Nephron (organoid): ENCODE measurements at regions not wholly inside any gene's neighbourhood (a gene's known extent, or its start where the extent isn't known, plus 50 kb on each side); places are given as distances from the start of the nearest gene placed in this dataset.
A peak's percentile ranks its signal among the peaks of the same experiment; 100 is the strongest.

Experiments used
- H3K27ac Mint-ChIP-seq, 3 experiments: 2 replicates each; pipeline ENCODE4 v1.8.0; 2020; ENCODE audit warnings: mixed read lengths in 3 of 3, mild to moderate bottlenecking in 2 of 3, moderate library complexity in 1 of 3
- H3K27me3 Mint-ChIP-seq: 2 replicates; pipeline ENCODE4 v1.8.0; 2021; ENCODE audit warnings: low read depth, mild to moderate bottlenecking, moderate library complexity, mixed read lengths
- H3K36me3 Mint-ChIP-seq: 2 replicates; pipeline ENCODE4 v1.8.0; 2020; ENCODE audit warnings: low read depth, mixed read lengths
- H3K4me1 Mint-ChIP-seq: 2 replicates; pipeline ENCODE4 v1.8.0; 2020; ENCODE audit warnings: mixed read lengths
- H3K4me3 Mint-ChIP-seq, 3 experiments: 2 replicates each; pipeline ENCODE4 v1.8.0; 2020; ENCODE audit warnings: mild to moderate bottlenecking in 3 of 3, mixed read lengths in 3 of 3, moderate library complexity in 2 of 3
- H3K9me3 Mint-ChIP-seq: 2 replicates; pipeline ENCODE4 v1.8.0; 2020; ENCODE audit warnings: mixed read lengths
- CTCF ChIP-seq, 3 experiments: fragments of 200-600 bp; sonication (generic); IDR thresholded peaks; one replicate each; pipeline ENCODE4 v1.5.0; 2021; ENCODE audit warnings: antibody characterized with exemption in 3 of 3; ENCODE audit not compliant: unreplicated experiment in 3 of 3

- no peaks in the 10 kb centered on the region for H3K4me1 Mint-ChIP-seq
Measured at GRCh38 chr10:35792291-35792690, 150.2 kb upstream of the FZD8 start.

GRCh38 chr10:35789996-35790395 lies 147.9 kb upstream of the FZD8 start:
- no peak overlapping the region for H3K4me3 Mint-ChIP-seq
- H3K4me1 Mint-ChIP-seq = no peaks in the 10 kb centered on the region
- TF ChIP-seq CTCF (IDR thresholded peaks at IDR 0.05; ENCODE audit: unreplicated experiment in 3 of 3) = no peak
- no peaks in the 10 kb centered on the region for H3K36me3 Mint-ChIP-seq
- H3K9me3 Mint-ChIP-seq = peaks cover 23% of the 10 kb centered on the region
- no peak overlapping the region for H3K27ac Mint-ChIP-seq
- H3K27me3 Mint-ChIP-seq = peaks cover 8% of the 10 kb centered on the region

More at GRCh38 chr10:35792291-35792690, 150.2 kb upstream of the FZD8 start:
- no peak overlapping the region for H3K4me3 Mint-ChIP-seq
- no peak overlapping the region for H3K27ac Mint-ChIP-seq
- TF ChIP-seq CTCF (IDR thresholded peaks at IDR 0.05; ENCODE audit: unreplicated experiment in 3 of 3) = no peak
- peaks cover 17% of the 10 kb centered on the region for H3K9me3 Mint-ChIP-seq
- no peaks in the 10 kb centered on the region for H3K36me3 Mint-ChIP-seq
- H3K27me3 Mint-ChIP-seq = peaks cover 12% of the 10 kb centered on the region

GRCh38 chr10:35784751-35785150 lies 142.7 kb upstream of the FZD8 start:
- TF ChIP-seq CTCF (IDR thresholded peaks at IDR 0.05; ENCODE audit: unreplicated experiment in 3 of 3) = no peak

GRCh38 chr10:35783305-35783838 lies 141.3 kb upstream of the FZD8 start:
- Mint-ChIP-seq H3K36me3 (no peaks in the 10 kb centered on the region), H3K27ac (peak overlapping the region; percentile 65 to 78 (median 72)), H3K9me3 (peaks cover 18% of the 10 kb centered on the region), H3K27me3 (no peaks in the 10 kb centered on the region), H3K4me3 (no peak overlapping the region), H3K4me1 (peaks cover 24% of the 10 kb centered on the region)
- no peak for TF ChIP-seq CTCF (IDR thresholded peaks at IDR 0.05; ENCODE audit: unreplicated experiment in 3 of 3)

More at GRCh38 chr10:35784751-35785150, 142.7 kb upstream of the FZD8 start:
- Mint-ChIP-seq H3K4me3 (no peak overlapping the region), H3K27me3 (no peaks in the 10 kb centered on the region), H3K9me3 (peaks cover 24% of the 10 kb centered on the region), H3K4me1 (peaks cover 20% of the 10 kb centered on the region), H3K36me3 (no peaks in the 10 kb centered on the region), H3K27ac (peak overlapping the region in 2 of 3 experiments; percentile 32 to 72)

- H3K9me3 Mint-ChIP-seq = peaks cover 7% of the 10 kb centered on the region
- H3K4me3 Mint-ChIP-seq = no peak overlapping the region
- H3K36me3 Mint-ChIP-seq = no peaks in the 10 kb centered on the region
- peak; percentile 15 to 24 (median 19) for TF ChIP-seq CTCF (IDR thresholded peaks at IDR 0.05; ENCODE audit: unreplicated experiment in 3 of 3)
- H3K27ac Mint-ChIP-seq = no peak overlapping the region
- no peaks in the 10 kb centered on the region for H3K27me3 Mint-ChIP-seq
- H3K4me1 Mint-ChIP-seq = peaks cover 36% of the 10 kb centered on the region
Measured at GRCh38 chr10:35781643-35782035, 139.5 kb upstream of the FZD8 start.

- Mint-ChIP-seq H3K4me1 (peaks cover 39% of the 10 kb centered on the region), H3K36me3 (no peaks in the 10 kb centered on the region)
- no peak for TF ChIP-seq CTCF (IDR thresholded peaks at IDR 0.05; ENCODE audit: unreplicated experiment in 3 of 3)
Measured at GRCh38 chr10:35780970-35781642, 139.0 kb upstream of the FZD8 start.

More at GRCh38 chr10:35780970-35781642, 139.0 kb upstream of the FZD8 start:
- no peak overlapping the region for H3K4me3 Mint-ChIP-seq
- H3K27ac Mint-ChIP-seq = no peak overlapping the region
- H3K9me3 Mint-ChIP-seq = peaks cover 6% of the 10 kb centered on the region
- no peaks in the 10 kb centered on the region for H3K27me3 Mint-ChIP-seq
